Hepatocyte (in vitro differentiated cells): ENCODE measurements at regions not wholly inside any gene's neighbourhood (a gene's known extent, or its start where the extent isn't known, plus 50 kb on each side); places are given as distances from the start of the nearest gene placed in this dataset.

ENCODE experiments used
- DNase-seq: peaks from one replicate; pipeline ENCODE4 v3.0.0-alpha.2; 2016; ENCODE audit warnings: low spot score
- H2AFZ ChIP-seq: fragments of 200-600 bp; sonication (generic); 2 replicates; pipeline ENCODE4 v1.6.0; 2016; ENCODE audit warnings: antibody characterized with exemption, mild to moderate bottlenecking
- H3K27ac ChIP-seq: fragments of 200-600 bp; sonication (generic); 2 replicates; pipeline ENCODE4 v1.5.1; 2016; ENCODE audit warnings: mild to moderate bottlenecking
- H3K27me3 ChIP-seq: fragments of 200-600 bp; sonication (generic); 2 replicates; pipeline ENCODE4 v1.6.1; 2016
- H3K36me3 ChIP-seq: fragments of 200-600 bp; sonication (generic); replicated peaks from 2 replicates; pipeline ENCODE4 v1.5.1; 2016; ENCODE audit warnings: low read depth; ENCODE audit not compliant: insufficient read depth
- H3K4me1 ChIP-seq: fragments of 200-600 bp; sonication (generic); 2 replicates; pipeline ENCODE4 v1.5.1; 2016; ENCODE audit warnings: mild to moderate bottlenecking, moderate library complexity; ENCODE audit not compliant: insufficient read depth
- H3K4me2 ChIP-seq: fragments of 200-600 bp; sonication (generic); 2 replicates; pipeline ENCODE4 v1.6.0; 2016
- H3K4me3 ChIP-seq: fragments of 200-600 bp; sonication (generic); 2 replicates; pipeline ENCODE4 v1.5.1; 2016; ENCODE audit warnings: mild to moderate bottlenecking
- H3K79me2 ChIP-seq: fragments of 200-600 bp; sonication (generic); 2 replicates; pipeline ENCODE4 v1.6.0; 2017; ENCODE audit warnings: mild to moderate bottlenecking
- H3K9me2 ChIP-seq: fragments of 200-600 bp; sonication (generic); replicated peaks from 2 replicates; pipeline ENCODE4 v1.6.0; 2017; ENCODE audit warnings: mild to moderate bottlenecking; ENCODE audit not compliant: insufficient read depth
- H3K9me3 ChIP-seq: fragments of 200-600 bp; sonication (generic); 2 replicates; pipeline ENCODE4 v1.5.1; 2016; ENCODE audit warnings: low read depth, mild to moderate bottlenecking
- H4K20me1 ChIP-seq: fragments of 200-600 bp; sonication (generic); 2 replicates; pipeline ENCODE4 v1.6.0; 2016; ENCODE audit warnings: mild to moderate bottlenecking; ENCODE audit not compliant: insufficient read depth, poor library complexity, severe bottlenecking
- CTCF ChIP-seq: fragments of 200-600 bp; sonication (generic); IDR thresholded peaks from 2 replicates; pipeline ENCODE4 v1.5.1; 2016; ENCODE audit warnings: antibody characterized with exemption, mild to moderate bottlenecking; ENCODE audit not compliant: poor library complexity
- EZH2 ChIP-seq: fragments of 200-600 bp; sonication (generic); IDR thresholded peaks from 2 replicates; pipeline ENCODE4 v1.6.1; 2016; ENCODE audit warnings: antibody characterized with exemption, mild to moderate bottlenecking, borderline replicate concordance
- EZH2phosphoT487 ChIP-seq: fragments of 200-600 bp; sonication (generic); IDR thresholded peaks from one replicate; pipeline ENCODE4 v1.6.1; 2018; ENCODE audit warnings: antibody characterized with exemption, mild to moderate bottlenecking, low read depth, moderate library complexity; ENCODE audit not compliant: unreplicated experiment, severe bottlenecking
- WGBS: methylation state at CpG from one replicate; pipeline ENCODE4 v1.1.6; 2016; ENCODE audit warnings: low lambda C conversion rate; ENCODE audit errors: missing lambda C conversion rate; 5-methylcytosine and 5-hydroxymethylcytosine counted together

DNA sequence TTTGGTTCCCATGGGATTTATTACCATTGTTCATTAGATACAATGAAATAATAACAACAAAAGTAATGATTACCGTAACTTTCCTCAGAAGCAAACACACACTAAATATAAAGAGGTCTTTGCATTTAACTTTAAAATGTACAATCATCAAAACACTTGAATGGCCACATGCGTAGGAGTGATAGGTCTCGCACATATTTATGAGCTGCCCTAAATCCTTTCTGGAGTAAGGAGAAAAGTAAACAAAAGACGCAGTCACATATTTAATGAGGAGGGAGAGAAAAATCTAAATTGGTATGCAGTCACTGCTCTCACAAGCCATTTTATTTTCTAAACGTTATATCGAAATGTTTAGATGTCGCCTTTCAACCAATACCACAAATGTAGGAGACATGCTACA, 129.4 kb upstream of the TCF21 start:
- Histone ChIP-seq H3K36me3 (no peaks in the 10 kb centered on the region), H3K4me2 (no peak overlapping the region), H2AFZ (no peak overlapping the region), H3K4me1 (no peaks in the 10 kb centered on the region), H3K9me3 (no peaks in the 10 kb centered on the region), H3K79me2 (no peaks in the 10 kb centered on the region), H3K27ac (no peak overlapping the region), H3K27me3 (no peaks in the 10 kb centered on the region), H3K4me3 (no peak overlapping the region), H3K9me2 (no peaks in the 10 kb centered on the region), H4K20me1 (no peaks in the 10 kb centered on the region)
- no peak for TF ChIP-seq CTCF
- TF ChIP-seq EZH2: no peak
- TF ChIP-seq EZH2phosphoT487: no peak
- WGBS: 63% methylated on average over 7 of the region's 7 CpGs
- DNase-seq: no peak

DNA sequence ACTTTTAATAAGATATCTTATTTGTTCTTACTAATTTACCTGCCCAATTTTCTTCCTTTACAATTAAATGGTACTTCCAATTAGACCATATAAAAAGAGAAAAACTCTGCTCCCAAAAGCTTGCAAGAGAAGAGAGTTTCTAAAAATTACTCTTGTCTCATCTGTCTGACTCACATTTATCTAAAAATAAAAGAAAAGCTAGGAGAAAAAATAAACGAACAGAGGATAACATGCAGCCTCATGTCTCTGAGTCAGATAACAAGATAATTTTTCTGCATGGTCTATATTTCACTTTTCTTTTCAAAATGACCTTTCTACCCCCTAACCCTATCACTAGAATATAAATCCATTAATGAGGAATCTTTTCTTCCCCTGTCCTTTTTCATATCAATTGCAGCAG, 127.2 kb upstream of the TCF21 start:
- 45% methylated on average over 1 of the region's 1 CpG for WGBS
- TF ChIP-seq EZH2: no peak
- TF ChIP-seq EZH2phosphoT487: no peak
- no peak for TF ChIP-seq CTCF
- H3K27me3 ChIP-seq: no peaks in the 10 kb centered on the region
- DNase-seq: no peak
- H2AFZ ChIP-seq: no peak overlapping the region
- no peak overlapping the region for H3K4me2 ChIP-seq
- H3K79me2 ChIP-seq: no peaks in the 10 kb centered on the region
- no peaks in the 10 kb centered on the region for H3K9me3 ChIP-seq
- no peak overlapping the region for H3K4me3 ChIP-seq
- no peaks in the 10 kb centered on the region for H4K20me1 ChIP-seq
- no peaks in the 10 kb centered on the region for H3K36me3 ChIP-seq
- no peaks in the 10 kb centered on the region for H3K9me2 ChIP-seq
- no peaks in the 10 kb centered on the region for H3K4me1 ChIP-seq
- H3K27ac ChIP-seq: no peak overlapping the region

GRCh38 chr6:133764008-133764753, 124.7 kb upstream of the TCF21 start:
- Histone ChIP-seq H3K4me3 (no peak overlapping the region), H2AFZ (no peak overlapping the region), H3K9me2 (no peaks in the 10 kb centered on the region), H3K27ac (no peak overlapping the region), H3K4me1 (no peaks in the 10 kb centered on the region), H3K79me2 (no peaks in the 10 kb centered on the region), H3K36me3 (no peaks in the 10 kb centered on the region), H3K27me3 (no peaks in the 10 kb centered on the region), H3K4me2 (no peak overlapping the region), H4K20me1 (no peaks in the 10 kb centered on the region), H3K9me3 (no peaks in the 10 kb centered on the region)
- no peak for DNase-seq
- WGBS: 79% methylated on average over 2 of the region's 2 CpGs
- TF ChIP-seq CTCF: no peak
- TF ChIP-seq EZH2: no peak
- no peak for TF ChIP-seq EZH2phosphoT487
